HG02870 (cell line): ENCODE measurements at regions not wholly inside any gene's neighbourhood (a gene's known extent, or its start where the extent isn't known, plus 50 kb on each side); places are given as distances from the start of the nearest gene placed in this dataset.
"Not testable (repeated sequence)": the region's sequence is repeated elsewhere in the genome, so short reads cannot be mapped to it uniquely, and the experiment has no call there.

Source experiments
- ATAC-seq: cut with Tn5 transposase; IDR thresholded peaks from one replicate; pipeline ENCODE4 v1.9.1; 2021; ENCODE audit warnings: mild to moderate bottlenecking, moderate library complexity; ENCODE audit not compliant: unreplicated experiment

- ATAC-seq, result no peak
These were observed 489.6 kb downstream of the KLF5 start for GRCh38 chr13:73548449-73548848.

DNA sequence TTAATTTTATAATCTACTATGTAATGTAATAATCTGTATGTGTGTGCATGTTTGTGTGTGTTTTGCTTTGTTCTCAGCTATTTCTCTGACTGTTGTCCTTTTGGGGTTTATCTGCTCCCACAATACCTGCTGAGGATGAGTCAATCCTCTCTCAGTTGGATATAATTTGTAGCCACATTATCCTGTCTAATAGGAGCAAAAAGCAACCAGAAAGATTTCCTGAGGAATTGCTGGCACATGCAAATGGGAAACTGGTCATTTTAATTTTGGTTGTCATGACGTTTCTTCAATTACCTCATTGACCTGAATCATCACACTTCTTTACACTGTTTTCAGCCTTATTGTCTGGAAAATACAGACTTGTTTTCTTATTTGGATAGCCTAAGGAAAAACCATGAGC lies 488.4 kb downstream of the KLF5 start:
- no peak for ATAC-seq

DNA sequence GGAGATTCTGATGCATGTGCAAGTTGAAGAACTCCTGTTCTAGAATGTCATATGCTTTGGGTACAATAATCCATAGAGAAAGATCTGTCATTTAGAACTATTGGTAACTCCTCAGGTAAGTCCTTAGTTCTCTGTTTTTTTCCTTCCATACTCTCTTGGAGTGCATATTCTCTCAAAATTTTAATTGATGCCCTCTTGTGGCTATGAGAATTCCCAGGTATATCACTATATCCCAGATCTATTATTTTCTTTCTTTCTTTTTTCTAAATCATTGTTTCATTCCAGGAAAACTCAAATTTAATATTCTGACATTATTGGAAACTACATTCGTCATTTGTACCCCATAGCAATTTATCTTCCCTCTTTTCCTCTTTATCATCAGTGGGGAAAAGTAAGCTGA lies 485.4 kb downstream of the KLF5 start:
- no peak for ATAC-seq

GRCh38 chr13:73542446-73542845 lies 483.6 kb downstream of the KLF5 start:
- no peak for ATAC-seq

GRCh38 chr13:73536865-73537264 lies 478.1 kb downstream of the KLF5 start:
- ATAC-seq, result no peak

- ATAC-seq, result no peak
These were observed 476.5 kb downstream of the KLF5 start for GRCh38 chr13:73535341-73535740.

- no peak for ATAC-seq
These were observed 474.2 kb downstream of the KLF5 start for GRCh38 chr13:73532987-73533510.

- ATAC-seq, result no peak
These were observed 473.8 kb downstream of the KLF5 start for GRCh38 chr13:73532582-73532981.

DNA sequence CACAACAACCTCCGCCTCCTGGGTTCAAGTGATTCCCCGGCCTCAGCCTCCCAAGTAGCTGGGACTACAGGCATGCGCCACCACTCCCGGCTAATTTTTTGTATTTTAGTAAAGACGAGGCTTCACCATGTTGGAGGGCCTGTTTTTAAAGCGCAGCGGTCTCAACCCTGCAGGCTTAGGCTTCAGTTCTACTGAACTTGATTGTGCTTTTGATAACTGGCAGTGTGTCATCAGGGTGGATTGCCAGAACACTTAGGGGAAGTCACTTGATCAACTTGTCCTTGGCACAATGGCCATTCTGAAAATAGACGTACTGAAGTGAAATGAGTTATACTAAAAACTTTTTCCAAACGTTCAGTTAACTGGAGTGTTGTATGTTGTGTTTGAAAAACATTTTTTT lies 472.2 kb downstream of the KLF5 start:
- ATAC-seq, result no peak

- ATAC-seq, result no peak
These were observed 464.1 kb downstream of the KLF5 start for GRCh38 chr13:73522937-73523336.

DNA sequence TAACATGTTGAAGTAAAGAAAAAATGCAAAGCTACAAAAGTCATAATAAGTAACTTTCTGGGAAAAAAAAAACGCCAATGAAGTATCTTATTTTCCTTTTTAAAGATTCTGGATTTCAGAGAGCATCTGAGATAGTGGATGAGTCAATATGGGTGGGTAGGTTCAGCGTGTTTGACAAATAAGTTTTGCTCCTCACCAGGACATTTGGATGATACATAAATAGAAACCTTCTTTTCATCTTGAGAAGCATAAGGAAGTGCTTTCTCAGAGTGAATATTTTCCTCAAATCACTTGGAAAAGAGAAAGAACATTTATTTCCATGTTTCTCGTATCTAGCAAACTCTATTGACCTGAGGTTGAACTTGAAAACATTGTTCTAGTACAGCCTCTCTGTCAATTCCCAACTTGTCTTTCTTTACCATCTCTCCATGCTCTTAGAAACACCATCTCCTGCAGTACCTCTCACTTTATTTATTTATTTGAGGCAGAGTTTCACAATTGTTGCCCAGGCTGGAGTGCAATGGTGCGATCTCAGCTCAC lies 463.2 kb downstream of the KLF5 start:
- no peak for ATAC-seq

- no peak for ATAC-seq
These were observed 462.5 kb downstream of the KLF5 start for GRCh38 chr13:73521290-73521624.

DNA sequence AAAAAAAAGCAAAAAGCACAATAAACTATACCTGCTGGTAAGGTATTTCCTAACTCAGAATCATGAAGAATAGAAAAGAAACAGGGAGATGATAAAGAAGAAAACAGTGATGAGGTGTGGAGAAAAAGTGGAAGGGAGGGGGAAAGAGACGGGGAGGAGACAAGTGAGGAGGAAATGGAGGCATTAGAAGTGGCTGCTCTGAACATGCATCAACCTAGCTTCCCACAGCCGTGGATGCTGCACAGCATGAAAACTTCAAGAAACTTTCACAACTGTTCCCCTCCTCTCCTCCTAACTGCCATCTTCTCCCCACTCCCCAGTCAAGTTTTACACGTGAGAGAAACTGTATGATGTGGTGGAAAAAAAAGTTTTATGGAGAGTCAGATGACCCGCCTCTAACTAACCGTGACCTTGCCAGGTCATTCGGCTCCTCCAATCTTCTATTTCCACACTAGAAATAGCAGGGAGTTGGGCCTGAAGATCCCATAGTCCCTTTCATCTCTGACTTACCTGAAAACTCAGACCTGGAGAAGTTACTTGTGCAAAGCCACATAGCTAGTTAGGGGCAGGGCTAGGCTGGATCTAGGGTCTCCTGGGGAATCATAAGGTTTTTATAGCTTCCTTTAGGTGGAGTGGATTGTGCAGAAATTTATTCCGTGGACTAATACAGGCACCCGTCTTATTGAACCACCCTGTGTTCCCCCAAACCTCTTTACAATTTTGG lies 461.9 kb downstream of the KLF5 start:
- ATAC-seq, result no peak

GRCh38 chr13:73520135-73520534 lies 461.3 kb downstream of the KLF5 start:
- ATAC-seq, result not testable (repeated sequence)

- no peak for ATAC-seq
These were observed 460.8 kb downstream of the KLF5 start for GRCh38 chr13:73519396-73520116.

GRCh38 chr13:73517766-73518165 lies 459.0 kb downstream of the KLF5 start:
- ATAC-seq, result no peak

- ATAC-seq, result no peak
These were observed 457.9 kb downstream of the KLF5 start for GRCh38 chr13:73516731-73517130.

- no peak for ATAC-seq
These were observed 455.4 kb downstream of the KLF5 start for GRCh38 chr13:73514208-73514607.

DNA sequence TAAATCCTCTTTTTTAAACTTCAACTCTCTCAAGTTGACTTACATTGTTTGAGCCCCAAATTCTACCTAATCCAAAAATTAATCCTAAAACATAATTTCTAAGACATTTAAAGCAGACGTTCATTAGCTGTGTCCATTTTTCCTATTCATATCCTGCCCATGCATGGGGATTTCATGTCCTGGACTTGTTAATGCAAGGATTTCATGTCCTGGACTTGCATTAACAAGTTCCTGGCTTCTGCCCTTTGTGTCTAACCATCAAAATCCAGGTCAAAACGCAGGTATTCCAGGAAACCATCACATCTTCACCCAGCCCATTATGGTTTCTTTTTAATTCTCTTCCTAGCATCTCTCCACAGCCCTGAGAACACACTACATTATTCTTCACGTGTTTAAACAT lies 454.9 kb downstream of the KLF5 start:
- no peak for ATAC-seq

GRCh38 chr13:73508841-73509240 lies 450.0 kb downstream of the KLF5 start:
- ATAC-seq, result no peak

DNA sequence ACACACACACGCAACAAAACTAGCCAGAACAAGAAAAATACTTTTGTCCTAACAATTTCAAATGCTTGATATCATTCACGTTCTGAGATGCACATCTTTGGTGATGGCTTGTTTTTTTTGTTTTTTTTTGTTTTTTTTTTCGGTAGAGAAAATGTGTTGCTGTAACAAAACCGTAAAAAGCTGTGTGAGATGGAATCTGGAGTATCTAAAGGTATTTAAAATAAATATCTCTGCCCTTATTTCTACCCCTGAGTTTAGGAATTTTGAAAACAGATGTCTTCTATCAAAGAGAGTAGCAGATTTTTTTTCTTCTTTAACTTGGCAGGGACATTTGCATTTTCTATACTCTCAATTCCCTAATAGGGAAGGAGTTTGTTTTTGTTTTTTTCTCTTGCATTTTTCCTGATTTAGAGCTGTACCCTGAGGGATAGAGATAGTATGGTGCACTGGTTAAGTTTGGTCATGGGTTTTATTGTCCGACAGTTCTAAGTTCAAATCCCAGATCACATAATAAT lies 446.6 kb downstream of the KLF5 start:
- ATAC-seq, result no peak

- ATAC-seq, result no peak
These were observed 440.9 kb downstream of the KLF5 start for GRCh38 chr13:73499695-73500094.
